ENCODE measurements at regions not wholly inside any gene's neighbourhood (a gene's known extent, or its start where the extent isn't known, plus 50 kb on each side); places are given as distances from the start of the nearest gene placed in this dataset.

- in situ Hi-C loops (cut with MboI; ENCODE audit: low pct_unique_long_range_greater_than_20kb, low sequenced_read_pairs), result no loop called here
- no peak for DNase-seq
These were observed 133.0 kb downstream of the TMEM26 start for GRCh38 chr10:61320257-61320587.

GRCh38 chr10:61319386-61320256, 133.6 kb downstream of the TMEM26 start:
- DNase-seq, result no peak
- in situ Hi-C loops (cut with MboI; ENCODE audit: low pct_unique_long_range_greater_than_20kb, low sequenced_read_pairs), result no loop called here

GRCh38 chr10:61318429-61318828, 134.8 kb downstream of the TMEM26 start:
- in situ Hi-C loops (cut with MboI; ENCODE audit: low pct_unique_long_range_greater_than_20kb, low sequenced_read_pairs), result no loop called here
- no peak for DNase-seq

GRCh38 chr10:61317706-61318105, 135.5 kb downstream of the TMEM26 start:
- in situ Hi-C loops (cut with MboI; ENCODE audit: low pct_unique_long_range_greater_than_20kb, low sequenced_read_pairs), result no loop called here
- no peak for DNase-seq

GRCh38 chr10:61316676-61317265, 136.4 kb downstream of the TMEM26 start:
- no peak for DNase-seq
- in situ Hi-C loops (cut with MboI; ENCODE audit: low pct_unique_long_range_greater_than_20kb, low sequenced_read_pairs), result no loop called here

GRCh38 chr10:61314273-61314672, 138.9 kb downstream of the TMEM26 start:
- DNase-seq, result no peak
- in situ Hi-C loops (cut with MboI; ENCODE audit: low pct_unique_long_range_greater_than_20kb, low sequenced_read_pairs), result no loop called here

GRCh38 chr10:61313460-61313859, 139.7 kb downstream of the TMEM26 start:
- in situ Hi-C loops (cut with MboI; ENCODE audit: low pct_unique_long_range_greater_than_20kb, low sequenced_read_pairs), result no loop called here

GRCh38 chr10:61304746-61305145, 148.4 kb downstream of the TMEM26 start:
- no peak for DNase-seq
- in situ Hi-C loops (cut with MboI; ENCODE audit: low pct_unique_long_range_greater_than_20kb, low sequenced_read_pairs), result no loop called here

More at GRCh38 chr10:61313460-61313859, 139.7 kb downstream of the TMEM26 start:
- peak; percentile 7 for DNase-seq

GRCh38 chr10:61302124-61302523, 151.1 kb downstream of the TMEM26 start:
- in situ Hi-C loops (cut with MboI; ENCODE audit: low pct_unique_long_range_greater_than_20kb, low sequenced_read_pairs), result no loop called here
- DNase-seq, result no peak

GRCh38 chr10:61301575-61301974, 151.6 kb downstream of the TMEM26 start:
- DNase-seq, result no peak
- in situ Hi-C loops (cut with MboI; ENCODE audit: low pct_unique_long_range_greater_than_20kb, low sequenced_read_pairs), result no loop called here

- in situ Hi-C loops (cut with MboI; ENCODE audit: low pct_unique_long_range_greater_than_20kb, low sequenced_read_pairs), result no loop called here
- no peak for DNase-seq
These were observed 153.3 kb downstream of the TMEM26 start for GRCh38 chr10:61299841-61300240.

- DNase-seq, result no peak
- in situ Hi-C loops (cut with MboI; ENCODE audit: low pct_unique_long_range_greater_than_20kb, low sequenced_read_pairs), result no loop called here
These were observed 154.0 kb downstream of the TMEM26 start for GRCh38 chr10:61299156-61299555.

GRCh38 chr10:61298194-61298593, 155.0 kb downstream of the TMEM26 start:
- in situ Hi-C loops (cut with MboI; ENCODE audit: low pct_unique_long_range_greater_than_20kb, low sequenced_read_pairs), result no loop called here
- no peak for DNase-seq

GRCh38 chr10:61296161-61296560, 157.0 kb downstream of the TMEM26 start:
- in situ Hi-C loops (cut with MboI; ENCODE audit: low pct_unique_long_range_greater_than_20kb, low sequenced_read_pairs), result no loop called here
- DNase-seq, result no peak

- in situ Hi-C loops (cut with MboI; ENCODE audit: low pct_unique_long_range_greater_than_20kb, low sequenced_read_pairs), result no loop called here
- no peak for DNase-seq
These were observed 159.1 kb downstream of the TMEM26 start for GRCh38 chr10:61294131-61294530.

GRCh38 chr10:61289813-61290212, 163.4 kb downstream of the TMEM26 start:
- in situ Hi-C loops (cut with MboI; ENCODE audit: low pct_unique_long_range_greater_than_20kb, low sequenced_read_pairs), result no loop called here
- no peak for DNase-seq

- in situ Hi-C loops (cut with MboI; ENCODE audit: low pct_unique_long_range_greater_than_20kb, low sequenced_read_pairs), result no loop called here
- peak; percentile 60 for DNase-seq
These were observed 166.5 kb downstream of the TMEM26 start for GRCh38 chr10:61286686-61287085.

- DNase-seq, result no peak
- in situ Hi-C loops (cut with MboI; ENCODE audit: low pct_unique_long_range_greater_than_20kb, low sequenced_read_pairs), result no loop called here
These were observed 167.4 kb downstream of the TMEM26 start for GRCh38 chr10:61285749-61286148.

GRCh38 chr10:61284222-61284890, 168.8 kb downstream of the TMEM26 start:
- DNase-seq, result peak; percentile 64
- in situ Hi-C loops (cut with MboI; ENCODE audit: low pct_unique_long_range_greater_than_20kb, low sequenced_read_pairs), result no loop called here

GRCh38 chr10:61283481-61284221, 169.5 kb downstream of the TMEM26 start:
- no peak for DNase-seq
- in situ Hi-C loops (cut with MboI; ENCODE audit: low pct_unique_long_range_greater_than_20kb, low sequenced_read_pairs), result no loop called here

Measured in KBM-7 (cell line).